Right lobe of liver (tissue), 6 donors: ENCODE measurements at regions not wholly inside any gene's neighbourhood (a gene's known extent, or its start where the extent isn't known, plus 50 kb on each side); places are given as distances from the start of the nearest gene placed in this dataset.

Experiments
- ATAC-seq, 4 donors: fragments of 200-7000 bp; cut with Tn5 transposase; one replicate each; pipeline ENCODE4 v1.9.1; 2020; ENCODE audit warnings: mild to moderate bottlenecking in 4 of 4, moderate library complexity in 4 of 4
- DNase-seq, 3 donors: peaks; one replicate each; pipeline ENCODE4 v3.0.0-alpha.2; 2020
- H3K27ac ChIP-seq, 3 donors: fragments of 200-600 bp; one replicate each; pipeline ENCODE4 v1.8.0; 2022
- H3K27me3 ChIP-seq, 2 donors: fragments of 200-600 bp; one replicate each; pipeline ENCODE4 v1.8.0; 2022
- H3K36me3 ChIP-seq, 4 donors: fragments of 200-600 bp; sonication (generic) in 1 of 4; one replicate each; pipeline versions ENCODE4 v1.5.1 to v1.8.0; 2017 to 2022; ENCODE audit warnings: control low read depth in 1 of 4
- H3K4me1 ChIP-seq, 4 donors: fragments of 200-600 bp; sonication (generic) in 1 of 4; one replicate each; pipeline versions ENCODE4 v1.5.1 to v1.8.0; 2017 to 2022; ENCODE audit warnings: control low read depth in 1 of 4
- H3K4me3 ChIP-seq, 3 donors: fragments of 200-600 bp; one replicate each; pipeline ENCODE4 v1.8.0; 2022
- H3K9me3 ChIP-seq, 4 donors: fragments of 200-600 bp; sonication (generic) in 1 of 4; one replicate each; pipeline versions ENCODE4 v1.5.1 to v1.8.0; 2017 to 2022; ENCODE audit warnings: control low read depth in 1 of 4
- CTCF ChIP-seq, 4 donors: fragments of 200-600 bp in 3 of 4; fragments of 450-650 bp in 1 of 4; IDR thresholded peaks; one replicate each; pipeline versions ENCODE4 v1.5.1 to v1.8.0; 2016 to 2022; ENCODE audit warnings: antibody characterized with exemption in 4 of 4, mild to moderate bottlenecking in 2 of 4
- POLR2A ChIP-seq: fragments of 450-650 bp; IDR thresholded peaks from one replicate; pipeline ENCODE4 v1.6.1; 2017; ENCODE audit warnings: antibody characterized with exemption, mild to moderate bottlenecking
- WGBS: methylation state at CpG from one replicate; pipeline ENCODE4 v1.1.6; 2018; ENCODE audit warnings: low coverage, low lambda C conversion rate; ENCODE audit not compliant: insufficient coverage; ENCODE audit errors: missing lambda C conversion rate; 5-methylcytosine and 5-hydroxymethylcytosine counted together
- intact Hi-C, 2 donors: fragments of 100-400 bp; cut with DNase I; formaldehyde crosslinking; loops; one replicate each; pipeline versions ENCODE4 v1.11.2 to v1.14.1; 2022
- donor health status: DM: no; HTN: yes; CAD: no.
- donor health status: DM: no; HTN: no; CAD: no.
- donor health status: DM: no; HTN: no; CAD: no.
- donor health status: DM: no; HTN: yes; CAD: no.
- donor health status: DM: no; HTN: yes; CAD: no.

- WGBS, result 17% methylated on average over 6 of the region's 6 CpGs
These were observed 103.9 kb upstream of the RET start for GRCh38 chr10:42972946-42973345.

GRCh38 chr10:42973411-42973810 is 103.5 kb upstream of the RET start:
- Histone ChIP-seq H3K4me1 (no peaks in the 10 kb centered on the region), H3K27me3 (no peaks in the 10 kb centered on the region), H3K27ac (no peak overlapping the region), H3K36me3 (no peaks in the 10 kb centered on the region), H3K9me3 (no peaks in the 10 kb centered on the region), H3K4me3 (no peak overlapping the region)
- WGBS, result 77% methylated on average over 6 of the region's 6 CpGs
- DNase-seq (peak in 1 of 3 donors; percentile 28), ATAC-seq (no peak)
- no peak for TF ChIP-seq POLR2A
- no peak for TF ChIP-seq CTCF (IDR thresholded peaks at IDR 0.05)
- intact Hi-C loops, result loop anchor here in 1 of 2 donors (5.0 kb wide), 1 partner anchor 89 kb away; no protein-coding TSS in a partner anchor

More at GRCh38 chr10:42972946-42973345, 103.9 kb upstream of the RET start:
- Histone ChIP-seq H3K9me3 (no peaks in the 10 kb centered on the region), H3K27ac (no peak overlapping the region), H3K36me3 (no peaks in the 10 kb centered on the region), H3K4me1 (no peaks in the 10 kb centered on the region), H3K27me3 (no peaks in the 10 kb centered on the region), H3K4me3 (no peak overlapping the region)
- peak in 1 of 3 donors; percentile 39 for DNase-seq
- TF ChIP-seq POLR2A (no peak), CTCF (IDR thresholded peaks at IDR 0.05) (no peak)
- intact Hi-C loops, result loop anchor here in 1 of 2 donors (5.0 kb wide), 1 partner anchor 89 kb away; no protein-coding TSS in a partner anchor
- peak; percentile 57 to 85 (median 81) for ATAC-seq

- no peak overlapping the region for H3K27ac ChIP-seq
- DNase-seq, result peak in 2 of 3 donors; percentile 6 to 23
- H3K27me3 ChIP-seq, result no peaks in the 10 kb centered on the region
- ATAC-seq, result no peak
- WGBS, result 85% methylated on average over 7 of the region's 9 CpGs
- TF ChIP-seq CTCF (IDR thresholded peaks at IDR 0.05) (no peak), POLR2A (no peak)
- no peaks in the 10 kb centered on the region for H3K4me1 ChIP-seq
- no peaks in the 10 kb centered on the region for H3K36me3 ChIP-seq
- no peaks in the 10 kb centered on the region for H3K9me3 ChIP-seq
- intact Hi-C loops, result loop anchor here in 1 of 2 donors (5.0 kb wide), 1 partner anchor 88 kb away; no protein-coding TSS in a partner anchor
- no peak overlapping the region for H3K4me3 ChIP-seq
These were observed 102.8 kb upstream of the RET start for GRCh38 chr10:42973870-42974692.

- TF ChIP-seq CTCF (IDR thresholded peaks at IDR 0.05), result no peak
- TF ChIP-seq POLR2A, result no peak
- ATAC-seq, result no peak
- peak in 2 of 3 donors; percentile 6 to 18 for DNase-seq
- no peaks in the 10 kb centered on the region for H3K36me3 ChIP-seq
- no peak overlapping the region for H3K4me3 ChIP-seq
- no peaks in the 10 kb centered on the region for H3K4me1 ChIP-seq
- intact Hi-C loops, result loop anchor here in 1 of 2 donors (5.0 kb wide), 1 partner anchor 88 kb away; no protein-coding TSS in a partner anchor
- H3K27me3 ChIP-seq, result no peaks in the 10 kb centered on the region
- H3K9me3 ChIP-seq, result no peaks in the 10 kb centered on the region
- no peak overlapping the region for H3K27ac ChIP-seq
- WGBS, result 100% methylated on average over 1 of the region's 3 CpGs
These were observed 102.2 kb upstream of the RET start for GRCh38 chr10:42974693-42975002.
